H1 (cell line): ENCODE measurements at regions not wholly inside any gene's neighbourhood (a gene's known extent, or its start where the extent isn't known, plus 50 kb on each side); places are given as distances from the start of the nearest gene placed in this dataset.

Source experiments
- CTCF ChIA-PET: fragments of 300-600 bp; sonication (Branson Sonifier 250); formaldehyde crosslinking; loops from one replicate; lab custom pipeline; 2021; ENCODE audit not compliant: partially characterized antibody; lab: Charles Lee
- POLR2A ChIA-PET: fragments of 300-600 bp; sonication (Branson Sonifier 250); formaldehyde crosslinking; loops from one replicate; lab custom pipeline; 2021; ENCODE audit warnings: inconsistent platforms; ENCODE audit not compliant: partially characterized antibody; lab: Charles Lee
- DNase-seq, 2 experiments: peaks; one replicate each; pipeline versions ENCODE4 v3.0.0 to v3.0.0-alpha.2; 2010 to 2022; ENCODE audit warnings: low spot score in 2 of 2, low read depth in 1 of 2, mixed read lengths in 1 of 2
- FAIRE-seq: peaks from 2 replicates; lab custom pipeline; 2011; peaks lifted over from hg19 to GRCh38; lab: Jason Lieb, UNC
- H2AFZ ChIP-seq: 2 replicates; pipeline ENCODE4 v1.8.1; 2012; ENCODE audit warnings: low read length, inconsistent platforms
- H2AK5ac ChIP-seq: 2 replicates; pipeline ENCODE4 v1.6.1; 2013; ENCODE audit warnings: low read depth, low read length
- H2BK120ac ChIP-seq: replicated peaks from 2 replicates; pipeline ENCODE3; 2013; ENCODE audit warnings: low read depth, low read length, inconsistent platforms
- H2BK12ac ChIP-seq: 2 replicates; pipeline ENCODE4 v1.6.1; 2013; ENCODE audit warnings: low read depth, low read length
- H2BK15ac ChIP-seq: 2 replicates; pipeline ENCODE4 v1.6.1; 2013; ENCODE audit warnings: low read length
- H2BK20ac ChIP-seq: 2 replicates; pipeline ENCODE4 v1.6.1; 2013; ENCODE audit warnings: low read length
- H2BK5ac ChIP-seq: 2 replicates; pipeline ENCODE4 v1.6.1; 2013; ENCODE audit warnings: low read depth, low read length
- H3K14ac ChIP-seq: 2 replicates; pipeline ENCODE4 v1.6.1; 2013; ENCODE audit warnings: inconsistent platforms; ENCODE audit not compliant: insufficient read length
- H3K18ac ChIP-seq: 2 replicates; pipeline ENCODE4 v1.6.1; 2013; ENCODE audit warnings: low read length; ENCODE audit errors: extremely low read depth
- H3K23ac ChIP-seq: 2 replicates; pipeline ENCODE4 v1.6.1; 2013; ENCODE audit warnings: inconsistent platforms; ENCODE audit not compliant: insufficient read length
- H3K23me2 ChIP-seq: 2 replicates; pipeline ENCODE4 v1.6.1; 2013; ENCODE audit warnings: low read depth, low read length
- H3K27ac ChIP-seq: 2 replicates; pipeline ENCODE4 v1.6.1; 2011; ENCODE audit warnings: low read depth, low read length, inconsistent platforms
- H3K27me3 ChIP-seq, 4 experiments: replicated peaks in 1 of 4; 1 replicate in 1 of 4; 2 replicates in 3 of 4; pipeline versions ENCODE4 v1.6.1 to v1.8.1; 2011 to 2013; ENCODE audit warnings: low read length in 3 of 4, mild to moderate bottlenecking in 3 of 4, inconsistent platforms in 2 of 4, mixed read lengths in 2 of 4, moderate library complexity in 1 of 4; ENCODE audit not compliant: control insufficient read depth in 3 of 4, insufficient read depth in 3 of 4; ENCODE audit errors: extremely low read depth in 1 of 4
- H3K36me3 ChIP-seq, 4 experiments: 2 replicates each; pipeline versions ENCODE4 v1.6.1 to v1.8.1; 2011 to 2013; ENCODE audit warnings: mild to moderate bottlenecking in 4 of 4, low read length in 3 of 4, moderate library complexity in 2 of 4, control low read depth in 1 of 4, inconsistent platforms in 1 of 4; ENCODE audit not compliant: insufficient read depth in 4 of 4, control insufficient read depth in 2 of 4
- H3K4ac ChIP-seq: replicated peaks from 2 replicates; pipeline ENCODE3; 2013; ENCODE audit warnings: low read length, low read depth, mixed read lengths, inconsistent platforms; ENCODE audit not compliant: insufficient read length
- H3K4me1 ChIP-seq, 4 experiments: replicated peaks in 1 of 4; 1 replicate in 1 of 4; 2 replicates in 3 of 4; pipeline versions ENCODE4 v1.6.1 to v1.8.1; 2011 to 2013; ENCODE audit warnings: low read length in 3 of 4, inconsistent platforms in 2 of 4, mixed read lengths in 1 of 4; ENCODE audit not compliant: insufficient read depth in 4 of 4, control insufficient read depth in 3 of 4
- H3K4me2 ChIP-seq, 2 experiments: 2 replicates each; pipeline versions ENCODE4 v1.6.1 to v1.8.1; 2011 to 2013; ENCODE audit warnings: low read depth in 2 of 2, low read length in 2 of 2, control low read depth in 1 of 2, inconsistent platforms in 1 of 2, mild to moderate bottlenecking in 1 of 2; ENCODE audit not compliant: insufficient read depth in 1 of 2
- H3K4me3 ChIP-seq, 4 experiments: fragments of 200-600, 300-600 bp in 1 of 4; sonication (generic), shearing (Covaris generic), sonication (Bioruptor Twin) in 1 of 4; 2 replicates each; pipeline versions ENCODE4 v1.5.1 to v1.8.1; 2011 to 2016; ENCODE audit warnings: low read length in 4 of 4, low read depth in 3 of 4, control low read depth in 2 of 4, inconsistent platforms in 2 of 4, mild to moderate bottlenecking in 2 of 4, mixed read lengths in 1 of 4, moderate library complexity in 1 of 4; ENCODE audit not compliant: insufficient read depth in 2 of 4; ENCODE audit errors: extremely low read depth in 1 of 4
- H3K56ac ChIP-seq: replicated peaks from 2 replicates; pipeline ENCODE3; 2013; ENCODE audit warnings: low read depth, mild to moderate bottlenecking, mixed read lengths, low read length, inconsistent platforms; ENCODE audit not compliant: insufficient read length
- H3K79me1 ChIP-seq: 2 replicates; pipeline ENCODE4 v1.6.1; 2013; ENCODE audit warnings: low read depth, low read length, control low read depth
- H3K79me2 ChIP-seq, 2 experiments: 2 replicates each; pipeline versions ENCODE4 v1.6.1 to v1.8.1; 2012 to 2013; ENCODE audit warnings: low read length in 2 of 2, mild to moderate bottlenecking in 2 of 2, inconsistent platforms in 1 of 2; ENCODE audit not compliant: insufficient read depth in 2 of 2, control insufficient read depth in 1 of 2
- H3K9ac ChIP-seq, 4 experiments: replicated peaks in 1 of 4; 1 replicate in 1 of 4; 2 replicates in 3 of 4; pipeline versions ENCODE4 v1.6.1 to v1.8.1; 2011 to 2013; ENCODE audit warnings: low read depth in 3 of 4, low read length in 3 of 4, control low read depth in 2 of 4, mild to moderate bottlenecking in 2 of 4, moderate library complexity in 2 of 4, inconsistent platforms in 1 of 4; ENCODE audit errors: extremely low read depth in 1 of 4
- H3K9me3 ChIP-seq, 2 experiments: 2 replicates each; pipeline versions ENCODE4 v1.6.1 to v1.8.1; 2012 to 2013; ENCODE audit warnings: mild to moderate bottlenecking in 2 of 2, moderate library complexity in 2 of 2, control low read depth in 1 of 2, inconsistent platforms in 1 of 2, low read depth in 1 of 2, low read length in 1 of 2, mixed read lengths in 1 of 2; ENCODE audit not compliant: insufficient read depth in 2 of 2
- H4K20me1 ChIP-seq, 2 experiments: replicated peaks in 1 of 2; 2 replicates each; pipeline versions ENCODE3 to v1.8.1; 2011 to 2013; ENCODE audit warnings: inconsistent platforms in 2 of 2, low read length in 2 of 2, mild to moderate bottlenecking in 1 of 2; ENCODE audit not compliant: insufficient read depth in 2 of 2, control insufficient read depth in 1 of 2
- H4K5ac ChIP-seq: 2 replicates; pipeline ENCODE4 v1.6.1; 2013; ENCODE audit warnings: low read length, low read depth, mixed read lengths, inconsistent platforms; ENCODE audit not compliant: insufficient read length
- H4K8ac ChIP-seq: 2 replicates; pipeline ENCODE4 v1.8.0; 2013; ENCODE audit warnings: mild to moderate bottlenecking, moderate library complexity, low read length, inconsistent platforms; ENCODE audit not compliant: insufficient read depth; ENCODE audit errors: extremely low read depth
- H4K91ac ChIP-seq: replicated peaks from 2 replicates; pipeline ENCODE3; 2013; ENCODE audit warnings: low read length, mixed read lengths, inconsistent platforms; ENCODE audit not compliant: insufficient read length
- ASH2L ChIP-seq: fragments of 200-600, 300-600 bp; sonication (generic); IDR thresholded peaks from one replicate; pipeline ENCODE4 v1.7.1; 2017; ENCODE audit warnings: low read length
- FOSL1 ChIP-seq: IDR thresholded peaks from 2 replicates; pipeline ENCODE4 v1.6.1; 2011; ENCODE audit warnings: mild to moderate bottlenecking, low read depth, low read length, moderate library complexity; ENCODE audit not compliant: insufficient read depth
- JUN ChIP-seq: IDR thresholded peaks from 2 replicates; pipeline ENCODE4 v1.6.1; 2011; ENCODE audit warnings: low read depth, mild to moderate bottlenecking, improper control_type of control experiment, low read length
- JUND ChIP-seq: IDR thresholded peaks from 2 replicates; pipeline ENCODE4 v1.6.1; 2011; ENCODE audit warnings: mild to moderate bottlenecking, improper control_type of control experiment, low read length
- KDM1A ChIP-seq: fragments of 200-600, 300-600 bp; sonication (generic); IDR thresholded peaks from 2 replicates; pipeline ENCODE4 v1.7.1; 2016; ENCODE audit warnings: mild to moderate bottlenecking, low read length, borderline replicate concordance
- MAFK ChIP-seq: IDR thresholded peaks from 2 replicates; pipeline ENCODE4 v1.6.1; 2012; ENCODE audit warnings: low read depth, mild to moderate bottlenecking, improper control_type of control experiment, low read length
- SIX5 ChIP-seq: IDR thresholded peaks from 2 replicates; pipeline ENCODE4 v1.6.1; 2011; ENCODE audit warnings: mild to moderate bottlenecking, low read depth, low read length
- TEAD4 ChIP-seq: IDR thresholded peaks from 2 replicates; pipeline ENCODE4 v1.6.1; 2012; ENCODE audit warnings: low read depth, low read length, inconsistent platforms, mixed read lengths
- ZNF274 ChIP-seq: IDR thresholded peaks from 2 replicates; pipeline ENCODE4 v1.7.0; 2012; ENCODE audit warnings: low read length, borderline replicate concordance; ENCODE audit errors: extremely low read depth
- WGBS, 2 experiments: shearing (Covaris generic) in 1 of 2; methylation state at CpG; one replicate each; pipeline versions ENCODE4 v1.1.6 to v1.1.7; 2013 to 2015; ENCODE audit warnings: low lambda C conversion rate in 2 of 2, mixed read lengths in 2 of 2, inconsistent platforms in 1 of 2, low coverage in 1 of 2, missing lambda C conversion rate in 1 of 2; ENCODE audit not compliant: insufficient replicate concordance in 2 of 2, insufficient coverage in 1 of 2, insufficient read length in 1 of 2; ENCODE audit errors: extremely low coverage in 1 of 2, missing lambda C conversion rate in 1 of 2; 5-methylcytosine and 5-hydroxymethylcytosine counted together

DNA sequence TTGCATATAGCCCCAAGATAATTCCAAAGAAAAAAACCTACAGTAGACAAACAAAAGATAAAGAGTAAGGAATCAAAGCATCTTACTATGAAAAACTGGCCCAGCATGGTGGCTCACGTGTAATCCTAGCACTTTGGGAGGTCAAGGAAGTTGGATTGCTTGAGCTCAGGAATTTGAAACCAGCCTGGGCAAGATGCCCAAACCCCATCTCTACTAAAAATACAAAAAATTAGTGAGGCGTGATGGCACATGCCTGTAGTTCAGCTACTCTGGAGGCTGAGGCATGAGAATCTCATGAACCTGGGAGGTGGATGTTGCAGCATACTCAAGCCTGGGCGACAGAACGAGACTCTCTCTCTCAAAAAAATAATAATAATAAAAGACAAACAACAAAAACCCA is 764.7 kb upstream of the KIF2B start:
- ChIA-PET POLR2A (no interaction called here), CTCF (interaction anchor here (0.7 kb wide), 1 partner anchor 589 kb away, joined by 3 read pairs; no protein-coding TSS in a partner anchor)
- no peaks in the 10 kb centered on the region for H3K27me3 ChIP-seq
- H3K56ac ChIP-seq: no peak overlapping the region
- no peak overlapping the region for H4K8ac ChIP-seq
- H2BK5ac ChIP-seq: no peak overlapping the region
- no peak overlapping the region for H2BK120ac ChIP-seq
- H3K18ac ChIP-seq: no peak overlapping the region
- TF ChIP-seq SIX5 (no peak), ASH2L (no peak), ZNF274 (no peak), FOSL1 (no peak), JUN (no peak), MAFK (no peak), TEAD4 (no peak), KDM1A (no peak), JUND (no peak)
- DNase-seq (no peak), FAIRE-seq (no peak)
- no peak overlapping the region for H2AFZ ChIP-seq
- no peak overlapping the region for H2BK15ac ChIP-seq
- no peaks in the 10 kb centered on the region for H3K23me2 ChIP-seq
- no peaks in the 10 kb centered on the region; a peak in 1 of 8 replicates for H3K36me3 ChIP-seq
- H3K4me2 ChIP-seq: no peak overlapping the region
- no peak overlapping the region for H3K4ac ChIP-seq
- no peak overlapping the region for H3K23ac ChIP-seq
- 82% methylated on average over 4 of the region's 4 CpGs; no CpG with 5 or more reads in 1 of the 2 experiments for WGBS, 2 experiments
- no peak overlapping the region for H4K91ac ChIP-seq
- H3K9ac ChIP-seq: no peak overlapping the region
- no peak overlapping the region for H3K14ac ChIP-seq
- H3K9me3 ChIP-seq: peaks cover 4% of the 10 kb centered on the region in 2 experiments; a peak in 3 of 4 replicates
- no peak overlapping the region for H2AK5ac ChIP-seq
- H3K27ac ChIP-seq: no peak overlapping the region
- H3K79me2 ChIP-seq: no peaks in the 10 kb centered on the region
- peaks cover 0 to 3% (median 0%) of the 10 kb centered on the region in 4 experiments; a peak in 1 of 7 replicates for H3K4me1 ChIP-seq
- H3K4me3 ChIP-seq: no peak overlapping the region
- no peak overlapping the region for H2BK12ac ChIP-seq
- H4K20me1 ChIP-seq: no peaks in the 10 kb centered on the region
- H4K5ac ChIP-seq: no peak overlapping the region
- H2BK20ac ChIP-seq: no peak overlapping the region
- no peaks in the 10 kb centered on the region for H3K79me1 ChIP-seq
